Epidermal melanocyte (primary cell): ENCODE measurements at regions not wholly inside any gene's neighbourhood (a gene's known extent, or its start where the extent isn't known, plus 50 kb on each side); places are given as distances from the start of the nearest gene placed in this dataset.

Experiments used
- DNase-seq: peaks from one replicate; pipeline ENCODE4 v3.0.0; 2011; ENCODE audit warnings: low spot score; ENCODE audit not compliant: insufficient read length

GRCh38 chr13:78339927-78340326 is 263.4 kb downstream of the POU4F1 start:
- no peak for DNase-seq

GRCh38 chr13:78334059-78334458 is 269.3 kb downstream of the POU4F1 start:
- DNase-seq, result no peak

GRCh38 chr13:78326633-78327032 is 276.7 kb downstream of the POU4F1 start:
- no peak for DNase-seq

- no peak for DNase-seq
These were observed 277.8 kb downstream of the POU4F1 start for GRCh38 chr13:78325585-78325984.

GRCh38 chr13:78323848-78324247 is 279.5 kb downstream of the POU4F1 start:
- DNase-seq, result no peak

- DNase-seq, result no peak
These were observed 280.3 kb downstream of the POU4F1 start for GRCh38 chr13:78323040-78323439.

GRCh38 chr13:78319101-78319627 is 284.2 kb downstream of the POU4F1 start:
- DNase-seq, result no peak

GRCh38 chr13:78317030-78317429 is 286.3 kb downstream of the POU4F1 start:
- peak; percentile 23 for DNase-seq

- no peak for DNase-seq
These were observed 293.7 kb downstream of the POU4F1 start for GRCh38 chr13:78309497-78310180.

- DNase-seq, result no peak
These were observed 296.7 kb downstream of the POU4F1 start for GRCh38 chr13:78306519-78307206.

- no peak for DNase-seq
These were observed 298.2 kb downstream of the POU4F1 start for GRCh38 chr13:78305171-78305570.

- no peak for DNase-seq
These were observed 303.3 kb downstream of the POU4F1 start for GRCh38 chr13:78299832-78300623.

- no peak for DNase-seq
These were observed 304.7 kb downstream of the POU4F1 start for GRCh38 chr13:78298657-78299056.

- DNase-seq, result no peak
These were observed 316.6 kb downstream of the POU4F1 start for GRCh38 chr13:78286748-78287147.

- no peak for DNase-seq
These were observed 338.3 kb downstream of the POU4F1 start for GRCh38 chr13:78265098-78265497.

GRCh38 chr13:78258304-78258703 is 339.7 kb upstream of the EDNRB start:
- DNase-seq, result no peak

- DNase-seq, result no peak
These were observed 337.9 kb upstream of the EDNRB start for GRCh38 chr13:78256484-78256883.

GRCh38 chr13:78254113-78254512 is 335.5 kb upstream of the EDNRB start:
- DNase-seq, result no peak

GRCh38 chr13:78247362-78247761 is 328.7 kb upstream of the EDNRB start:
- DNase-seq, result no peak

- peak; percentile 20 for DNase-seq
These were observed 322.8 kb upstream of the EDNRB start for GRCh38 chr13:78241278-78241919.

GRCh38 chr13:78239714-78240113 is 321.1 kb upstream of the EDNRB start:
- no peak for DNase-seq

- no peak for DNase-seq
These were observed 320.3 kb upstream of the EDNRB start for GRCh38 chr13:78238911-78239310.
